ENCODE measurements at regions not wholly inside any gene's neighbourhood (a gene's known extent, or its start where the extent isn't known, plus 50 kb on each side); places are given as distances from the start of the nearest gene placed in this dataset.

GRCh38 chr2:150109912-150110311 lies 377.6 kb downstream of the RND3 start:
- no peak for TF ChIP-seq CTCF (IDR thresholded peaks at IDR 0.05)
- TF ChIP-seq POLR2A (IDR thresholded peaks at IDR 0.05), result no peak
